Neural progenitor cell (in vitro differentiated cells): ENCODE measurements at regions not wholly inside any gene's neighbourhood (a gene's known extent, or its start where the extent isn't known, plus 50 kb on each side); places are given as distances from the start of the nearest gene placed in this dataset.

Source experiments
- DNase-seq: peaks from one replicate; pipeline ENCODE4 v3.0.0-alpha.2; 2016; ENCODE audit warnings: low spot score
- H2AFZ ChIP-seq: fragments of 200-600 bp; sonication (generic); replicated peaks from 2 replicates; pipeline ENCODE4 v1.6.1; 2016; ENCODE audit warnings: antibody characterized with exemption
- H3F3A ChIP-seq: fragments of 200-600 bp; sonication (generic); 2 replicates; pipeline ENCODE4 v1.6.1; 2016; ENCODE audit warnings: antibody characterized with exemption, low read depth
- H3K27ac ChIP-seq: fragments of 200-600 bp; sonication (generic); 2 replicates; pipeline ENCODE4 v1.5.1; 2016; ENCODE audit warnings: mild to moderate bottlenecking
- H3K27me3 ChIP-seq: fragments of 200-600 bp; sonication (generic); 2 replicates; pipeline ENCODE4 v1.6.1; 2016; ENCODE audit warnings: mild to moderate bottlenecking, moderate library complexity
- H3K36me3 ChIP-seq: fragments of 200-600 bp; sonication (generic); 2 replicates; pipeline ENCODE4 v1.5.1; 2016
- H3K4me1 ChIP-seq: fragments of 200-600 bp; sonication (generic); 2 replicates; pipeline ENCODE4 v1.6.1; 2016; ENCODE audit warnings: mixed run types
- H3K4me2 ChIP-seq: fragments of 200-600 bp; sonication (generic); 2 replicates; pipeline ENCODE4 v1.6.1; 2016
- H3K4me3 ChIP-seq: fragments of 200-600 bp; sonication (generic); 2 replicates; pipeline ENCODE4 v1.5.1; 2016
- H3K79me2 ChIP-seq: fragments of 200-600 bp; sonication (generic); 2 replicates; pipeline ENCODE4 v1.6.1; 2016; ENCODE audit warnings: low read depth
- H3K9ac ChIP-seq: fragments of 200-600 bp; sonication (generic); 2 replicates; pipeline ENCODE4 v1.6.1; 2016
- H3K9me3 ChIP-seq: fragments of 200-600 bp; sonication (generic); 2 replicates; pipeline ENCODE4 v1.5.1; 2016; ENCODE audit warnings: low read depth
- H4K20me1 ChIP-seq: fragments of 200-600 bp; sonication (generic); 2 replicates; pipeline ENCODE4 v1.6.1; 2016; ENCODE audit warnings: low read depth
- H3K27ac Mint-ChIP-seq: 3 replicates; pipeline ENCODE4 v1.8.0; 2021; ENCODE audit warnings: mixed read lengths
- H3K27me3 Mint-ChIP-seq: 2 replicates; pipeline ENCODE4 v1.8.0; 2022; ENCODE audit warnings: low read depth, mild to moderate bottlenecking, inconsistent platforms, moderate library complexity, mixed read lengths; ENCODE audit not compliant: insufficient read depth
- H3K36me3 Mint-ChIP-seq: 3 replicates; pipeline ENCODE4 v1.8.0; 2021; ENCODE audit warnings: mixed read lengths
- H3K4me1 Mint-ChIP-seq: 3 replicates; pipeline ENCODE4 v1.8.0; 2021; ENCODE audit warnings: mixed read lengths
- H3K4me3 Mint-ChIP-seq: 3 replicates; pipeline ENCODE4 v1.8.0; 2021; ENCODE audit warnings: mild to moderate bottlenecking, moderate library complexity, mixed read lengths
- H3K9me3 Mint-ChIP-seq: 3 replicates; pipeline ENCODE4 v1.8.0; 2020; ENCODE audit warnings: mixed read lengths
- CTCF ChIP-seq: fragments of 200-600 bp; sonication (generic); IDR thresholded peaks from 2 replicates; pipeline ENCODE4 v1.5.1; 2017; ENCODE audit warnings: antibody characterized with exemption, mild to moderate bottlenecking
- EZH2 ChIP-seq: fragments of 200-600 bp; sonication (generic); IDR thresholded peaks from 2 replicates; pipeline ENCODE4 v1.6.1; 2017; ENCODE audit warnings: antibody characterized with exemption, mild to moderate bottlenecking, moderate library complexity
- EZH2phosphoT487 ChIP-seq: fragments of 200-600 bp; sonication (generic); IDR thresholded peaks from 2 replicates; pipeline ENCODE4 v1.6.1; 2017; ENCODE audit warnings: antibody characterized with exemption

- H3K27ac Mint-ChIP-seq: no peak overlapping the region
- Histone ChIP-seq H3K27ac (no peak overlapping the region), H3K4me2 (no peak overlapping the region), H3K4me1 (no peaks in the 10 kb centered on the region), H3K9ac (no peak overlapping the region), H3K36me3 (no peaks in the 10 kb centered on the region), H3K79me2 (no peaks in the 10 kb centered on the region), H3K27me3 (no peaks in the 10 kb centered on the region), H2AFZ (no peak overlapping the region), H3K9me3 (no peaks in the 10 kb centered on the region), H3F3A (no peaks in the 10 kb centered on the region), H3K4me3 (no peak overlapping the region), H4K20me1 (no peaks in the 10 kb centered on the region)
- peaks cover 50% of the 10 kb centered on the region for H3K36me3 Mint-ChIP-seq
- no peak overlapping the region for H3K4me3 Mint-ChIP-seq
- DNase-seq: no peak
- no peaks in the 10 kb centered on the region for H3K4me1 Mint-ChIP-seq
- peaks cover 2% of the 10 kb centered on the region for H3K27me3 Mint-ChIP-seq
- H3K9me3 Mint-ChIP-seq: no peaks in the 10 kb centered on the region
- TF ChIP-seq EZH2 (no peak), CTCF (no peak), EZH2phosphoT487 (no peak)
These were observed 112.9 kb upstream of the ZNF746 start for GRCh38 chr7:149610441-149611011.

GRCh38 chr7:149608168-149608567, 110.6 kb upstream of the ZNF746 start:
- H3K9ac ChIP-seq: no peak overlapping the region
- no peaks in the 10 kb centered on the region for H3K27me3 ChIP-seq
- no peak for TF ChIP-seq EZH2
- TF ChIP-seq EZH2phosphoT487: no peak
- TF ChIP-seq CTCF: no peak
- no peaks in the 10 kb centered on the region for H3F3A ChIP-seq
- Mint-ChIP-seq H3K27me3 (peaks cover 2% of the 10 kb centered on the region), H3K4me1 (no peaks in the 10 kb centered on the region), H3K27ac (no peak overlapping the region), H3K9me3 (no peaks in the 10 kb centered on the region), H3K36me3 (peaks cover 38% of the 10 kb centered on the region), H3K4me3 (no peak overlapping the region)
- H3K36me3 ChIP-seq: no peaks in the 10 kb centered on the region
- no peak overlapping the region for H2AFZ ChIP-seq
- H3K27ac ChIP-seq: no peak overlapping the region
- H3K4me2 ChIP-seq: no peak overlapping the region
- no peaks in the 10 kb centered on the region for H3K79me2 ChIP-seq
- no peak overlapping the region for H3K4me3 ChIP-seq
- DNase-seq: no peak
- no peaks in the 10 kb centered on the region for H3K4me1 ChIP-seq
- no peaks in the 10 kb centered on the region for H3K9me3 ChIP-seq
- H4K20me1 ChIP-seq: no peaks in the 10 kb centered on the region

- no peaks in the 10 kb centered on the region for H3K9me3 ChIP-seq
- no peaks in the 10 kb centered on the region for H4K20me1 ChIP-seq
- Mint-ChIP-seq H3K4me1 (no peaks in the 10 kb centered on the region), H3K36me3 (peaks cover 34% of the 10 kb centered on the region), H3K4me3 (no peak overlapping the region), H3K9me3 (no peaks in the 10 kb centered on the region), H3K27ac (no peak overlapping the region), H3K27me3 (peaks cover 2% of the 10 kb centered on the region)
- no peak overlapping the region for H2AFZ ChIP-seq
- H3K36me3 ChIP-seq: no peaks in the 10 kb centered on the region
- no peak overlapping the region for H3K4me2 ChIP-seq
- no peaks in the 10 kb centered on the region for H3K27me3 ChIP-seq
- H3K79me2 ChIP-seq: no peaks in the 10 kb centered on the region
- TF ChIP-seq EZH2phosphoT487 (no peak), CTCF (no peak), EZH2 (no peak)
- no peaks in the 10 kb centered on the region for H3K4me1 ChIP-seq
- no peak overlapping the region for H3K4me3 ChIP-seq
- H3K27ac ChIP-seq: no peak overlapping the region
- no peak overlapping the region for H3K9ac ChIP-seq
- DNase-seq: no peak
- no peaks in the 10 kb centered on the region for H3F3A ChIP-seq
These were observed 110.1 kb upstream of the ZNF746 start for GRCh38 chr7:149607683-149608082.
